HG03521 (cell line): ENCODE measurements at regions not wholly inside any gene's neighbourhood (a gene's known extent, or its start where the extent isn't known, plus 50 kb on each side); places are given as distances from the start of the nearest gene placed in this dataset.
"Not testable (repeated sequence)": the region's sequence is repeated elsewhere in the genome, so short reads cannot be mapped to it uniquely, and the experiment has no call there.

Experiments used
- ATAC-seq: cut with Tn5 transposase; IDR thresholded peaks from one replicate; pipeline ENCODE4 v1.9.1; 2021; ENCODE audit warnings: mild to moderate bottlenecking, moderate library complexity; ENCODE audit not compliant: unreplicated experiment

GRCh38 chr4:114236171-114236769 lies 256.8 kb upstream of the ARSJ start:
- ATAC-seq: no peak

GRCh38 chr4:114237997-114238396 lies 258.6 kb upstream of the ARSJ start:
- no peak for ATAC-seq

- ATAC-seq: no peak
These were observed 270.1 kb upstream of the ARSJ start for GRCh38 chr4:114249561-114249960.

- no peak for ATAC-seq
These were observed 270.5 kb upstream of the ARSJ start for GRCh38 chr4:114249976-114250375.

GRCh38 chr4:114250439-114250891 lies 271.0 kb upstream of the ARSJ start:
- no peak for ATAC-seq

- no peak for ATAC-seq
These were observed 271.6 kb upstream of the ARSJ start for GRCh38 chr4:114251020-114251419.

GRCh38 chr4:114252499-114252898 lies 273.1 kb upstream of the ARSJ start:
- ATAC-seq: no peak

GRCh38 chr4:114257501-114257900 lies 278.1 kb upstream of the ARSJ start:
- ATAC-seq: no peak

- ATAC-seq: not testable (repeated sequence)
These were observed 283.0 kb upstream of the ARSJ start for GRCh38 chr4:114262421-114262820.

GRCh38 chr4:114263233-114263632 lies 283.8 kb upstream of the ARSJ start:
- ATAC-seq: no peak

- no peak for ATAC-seq
These were observed 285.0 kb upstream of the ARSJ start for GRCh38 chr4:114264452-114264851.

GRCh38 chr4:114264877-114265291 lies 285.4 kb upstream of the ARSJ start:
- no peak for ATAC-seq

GRCh38 chr4:114265342-114265741 lies 285.9 kb upstream of the ARSJ start:
- no peak for ATAC-seq

GRCh38 chr4:114267976-114268375 lies 288.5 kb upstream of the ARSJ start:
- ATAC-seq: no peak

- ATAC-seq: no peak
These were observed 291.6 kb upstream of the ARSJ start for GRCh38 chr4:114271031-114271430.

- no peak for ATAC-seq
These were observed 292.8 kb upstream of the ARSJ start for GRCh38 chr4:114272226-114272625.

GRCh38 chr4:114273238-114273637 lies 293.8 kb upstream of the ARSJ start:
- ATAC-seq: no peak

GRCh38 chr4:114277690-114278089 lies 298.2 kb upstream of the ARSJ start:
- no peak for ATAC-seq

- ATAC-seq: no peak
These were observed 299.6 kb upstream of the ARSJ start for GRCh38 chr4:114279066-114279465.

- ATAC-seq: no peak
These were observed 300.3 kb upstream of the ARSJ start for GRCh38 chr4:114279711-114280110.

GRCh38 chr4:114280645-114281044 lies 301.2 kb upstream of the ARSJ start:
- ATAC-seq: no peak

- ATAC-seq: no peak
These were observed 301.9 kb upstream of the ARSJ start for GRCh38 chr4:114281164-114281960.
